ENCODE measurements at regions not wholly inside any gene's neighbourhood (a gene's known extent, or its start where the extent isn't known, plus 50 kb on each side); places are given as distances from the start of the nearest gene placed in this dataset.

- Histone ChIP-seq H3K27ac (no peak overlapping the region), H3K27me3 (replicated peaks) (no peaks in the 10 kb centered on the region), H3K4me3 (no peak overlapping the region), H3K4me1 (replicated peaks) (no peaks in the 10 kb centered on the region), H3K36me3 (no peaks in the 10 kb centered on the region), H3K9me3 (replicated peaks) (no peaks in the 10 kb centered on the region)
- no peak for DNase-seq (ENCODE audit: low read depth in 1 of 2, low spot score in 2 of 2)
Measured at GRCh38 chr12:126404293-126404881, 1339.2 kb downstream of the AACS start.

GRCh38 chr12:126418400-126418799, 1353.2 kb downstream of the AACS start:
- Histone ChIP-seq H3K4me1 (replicated peaks) (no peaks in the 10 kb centered on the region), H3K27me3 (replicated peaks) (no peaks in the 10 kb centered on the region), H3K4me3 (no peak overlapping the region), H3K27ac (no peak overlapping the region), H3K9me3 (replicated peaks) (no peaks in the 10 kb centered on the region), H3K36me3 (no peaks in the 10 kb centered on the region)
- no peak for DNase-seq (ENCODE audit: low read depth in 1 of 2, low spot score in 2 of 2)

GRCh38 chr12:126419131-126419530, 1353.9 kb downstream of the AACS start:
- Histone ChIP-seq H3K27me3 (replicated peaks) (no peaks in the 10 kb centered on the region), H3K27ac (no peak overlapping the region), H3K36me3 (no peaks in the 10 kb centered on the region), H3K4me3 (no peak overlapping the region), H3K4me1 (replicated peaks) (no peaks in the 10 kb centered on the region), H3K9me3 (replicated peaks) (no peaks in the 10 kb centered on the region)
- no peak for DNase-seq (ENCODE audit: low read depth in 1 of 2, low spot score in 2 of 2)

DNA sequence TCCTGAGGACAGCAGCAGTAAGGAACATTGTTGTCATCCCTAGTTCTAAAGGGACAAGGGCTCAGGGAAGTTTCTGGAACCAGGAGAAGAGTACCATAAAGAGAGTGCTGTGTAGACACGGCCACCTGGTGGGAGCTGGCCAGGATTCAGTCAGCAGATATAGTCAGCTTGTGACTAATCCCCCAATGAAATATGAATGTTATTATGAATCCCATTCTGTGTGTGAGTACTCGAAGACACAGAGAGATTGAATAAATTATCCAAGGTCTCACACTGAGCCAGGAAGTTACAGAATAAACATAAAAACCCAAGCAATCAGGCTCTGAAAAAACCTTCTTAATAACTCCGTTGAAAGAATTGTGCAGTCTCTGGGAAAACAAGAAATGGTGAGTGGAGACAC, 1359.5 kb downstream of the AACS start:
- H3K36me3 ChIP-seq, result no peaks in the 10 kb centered on the region
- DNase-seq (ENCODE audit: low read depth in 1 of 2, low spot score in 2 of 2), result no peak
- H3K9me3 ChIP-seq (replicated peaks), result no peaks in the 10 kb centered on the region
- no peak overlapping the region for H3K27ac ChIP-seq
- H3K4me1 ChIP-seq (replicated peaks), result no peaks in the 10 kb centered on the region
- no peaks in the 10 kb centered on the region for H3K27me3 ChIP-seq (replicated peaks)
- H3K4me3 ChIP-seq, result no peak overlapping the region

GRCh38 chr12:126425264-126425663, 1360.0 kb downstream of the AACS start:
- Histone ChIP-seq H3K4me3 (no peak overlapping the region), H3K36me3 (no peaks in the 10 kb centered on the region), H3K27me3 (replicated peaks) (no peaks in the 10 kb centered on the region), H3K4me1 (replicated peaks) (no peaks in the 10 kb centered on the region), H3K27ac (no peak overlapping the region), H3K9me3 (replicated peaks) (no peaks in the 10 kb centered on the region)
- DNase-seq (ENCODE audit: low read depth in 1 of 2, low spot score in 2 of 2), result no peak

GRCh38 chr12:126428769-126429168, 1363.5 kb downstream of the AACS start:
- Histone ChIP-seq H3K4me1 (replicated peaks) (no peaks in the 10 kb centered on the region), H3K36me3 (no peaks in the 10 kb centered on the region), H3K9me3 (replicated peaks) (peaks cover 2% of the 10 kb centered on the region; the same call in 1 of the 2 replicates), H3K4me3 (no peak overlapping the region), H3K27ac (no peak overlapping the region), H3K27me3 (replicated peaks) (no peaks in the 10 kb centered on the region)
- no peak for DNase-seq (ENCODE audit: low read depth in 1 of 2, low spot score in 2 of 2)

GRCh38 chr12:126430921-126431320, 1365.7 kb downstream of the AACS start:
- no peaks in the 10 kb centered on the region for H3K4me1 ChIP-seq (replicated peaks)
- no peak for DNase-seq (ENCODE audit: low read depth in 1 of 2, low spot score in 2 of 2)
- no peaks in the 10 kb centered on the region for H3K36me3 ChIP-seq
- no peaks in the 10 kb centered on the region for H3K27me3 ChIP-seq (replicated peaks)
- peaks cover 2% of the 10 kb centered on the region; the same call in 1 of the 2 replicates for H3K9me3 ChIP-seq (replicated peaks)
- no peak overlapping the region for H3K4me3 ChIP-seq
- H3K27ac ChIP-seq, result no peak overlapping the region

DNA sequence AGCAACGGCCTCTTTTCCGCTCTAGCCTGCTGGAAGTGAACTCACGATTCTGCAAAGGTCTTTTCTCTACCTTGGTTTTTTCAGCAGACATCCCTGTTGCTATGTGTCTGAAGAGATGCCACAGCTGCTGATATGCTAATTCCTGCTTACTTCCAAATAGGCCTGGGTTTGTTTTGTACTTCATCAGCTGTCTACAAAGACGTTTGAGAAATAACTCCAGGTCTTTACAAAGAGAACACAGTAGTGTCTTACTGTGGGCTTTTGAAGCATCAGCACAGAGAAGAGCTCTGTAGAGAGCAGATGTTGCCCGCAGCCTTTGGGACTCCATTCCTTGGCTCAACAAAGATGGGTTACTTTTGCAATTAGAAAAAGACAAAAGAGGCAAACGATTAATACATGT, 1366.5 kb downstream of the AACS start:
- Histone ChIP-seq H3K4me3 (no peak overlapping the region), H3K27ac (no peak overlapping the region), H3K36me3 (no peaks in the 10 kb centered on the region), H3K4me1 (replicated peaks) (no peaks in the 10 kb centered on the region), H3K9me3 (replicated peaks) (peaks cover 2% of the 10 kb centered on the region; the same call in 1 of the 2 replicates), H3K27me3 (replicated peaks) (no peaks in the 10 kb centered on the region)
- no peak for DNase-seq (ENCODE audit: low read depth in 1 of 2, low spot score in 2 of 2)

GRCh38 chr12:126432780-126433179, 1367.5 kb downstream of the AACS start:
- H3K4me3 ChIP-seq, result no peak overlapping the region
- H3K9me3 ChIP-seq (replicated peaks), result peaks cover 2% of the 10 kb centered on the region; the same call in 1 of the 2 replicates
- no peaks in the 10 kb centered on the region for H3K36me3 ChIP-seq
- H3K27me3 ChIP-seq (replicated peaks), result no peaks in the 10 kb centered on the region
- H3K4me1 ChIP-seq (replicated peaks), result no peaks in the 10 kb centered on the region
- DNase-seq (ENCODE audit: low read depth in 1 of 2, low spot score in 2 of 2), result no peak
- H3K27ac ChIP-seq, result no peak overlapping the region

DNA sequence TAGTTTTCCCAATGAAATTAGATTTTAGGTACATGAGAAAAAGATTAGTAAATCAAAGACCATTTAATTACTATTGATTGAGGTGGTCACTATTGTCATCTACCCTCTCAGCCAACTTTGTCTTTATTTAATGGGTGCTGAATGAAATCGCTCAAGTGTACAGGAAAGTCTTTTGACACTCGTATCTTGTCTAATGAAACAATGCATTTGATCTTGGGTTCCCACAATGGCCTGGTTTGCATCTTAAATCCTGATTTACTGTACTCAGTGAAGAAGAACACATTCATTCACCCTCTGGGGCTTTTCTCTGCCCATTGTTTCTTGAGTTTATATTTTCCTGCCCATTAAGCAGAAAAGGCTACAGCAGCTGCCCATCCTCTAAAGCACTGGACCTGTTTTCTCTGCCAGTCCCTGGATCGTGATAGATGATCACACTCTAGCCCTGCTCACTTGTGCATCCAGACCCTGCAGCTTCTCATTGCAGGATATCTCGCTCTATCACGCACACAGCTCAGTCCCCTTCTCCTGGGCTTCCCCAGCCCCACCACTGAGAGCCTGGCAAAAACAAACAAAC, 1369.3 kb downstream of the AACS start:
- Histone ChIP-seq H3K9me3 (replicated peaks) (peaks cover 5% of the 10 kb centered on the region; the same call in 1 of the 2 replicates), H3K27me3 (replicated peaks) (no peaks in the 10 kb centered on the region), H3K4me3 (no peak overlapping the region), H3K27ac (no peak overlapping the region), H3K4me1 (replicated peaks) (no peaks in the 10 kb centered on the region), H3K36me3 (no peaks in the 10 kb centered on the region)
- no peak for DNase-seq (ENCODE audit: low read depth in 1 of 2, low spot score in 2 of 2)

DNA sequence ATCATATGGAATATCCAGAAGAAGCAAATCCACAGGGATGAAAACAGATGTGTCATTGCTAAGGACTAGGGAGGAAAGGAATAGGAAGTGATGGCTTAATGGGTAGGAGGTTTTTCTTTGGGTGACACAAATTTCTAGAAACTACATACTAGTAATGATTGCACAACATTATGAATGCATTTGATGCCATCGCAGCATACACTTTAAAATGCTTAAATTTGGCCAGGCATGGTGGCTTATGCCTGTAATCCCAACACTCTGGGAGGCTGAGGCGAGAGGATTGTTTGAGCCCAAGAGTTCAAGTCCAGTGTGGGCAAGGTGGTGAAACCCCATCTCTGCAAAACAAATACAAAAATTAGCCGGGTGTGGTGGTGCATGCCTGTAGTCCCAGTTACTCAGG, 1370.8 kb downstream of the AACS start:
- H3K4me3 ChIP-seq, result no peak overlapping the region
- H3K36me3 ChIP-seq, result no peaks in the 10 kb centered on the region
- DNase-seq (ENCODE audit: low read depth in 1 of 2, low spot score in 2 of 2), result no peak
- H3K4me1 ChIP-seq (replicated peaks), result no peaks in the 10 kb centered on the region
- no peak overlapping the region for H3K27ac ChIP-seq
- H3K27me3 ChIP-seq (replicated peaks), result no peaks in the 10 kb centered on the region
- peaks cover 2% of the 10 kb centered on the region; the same call in 1 of the 2 replicates for H3K9me3 ChIP-seq (replicated peaks)

GRCh38 chr12:126437934-126438333, 1372.7 kb downstream of the AACS start:
- DNase-seq (ENCODE audit: low read depth in 1 of 2, low spot score in 2 of 2), result no peak
- no peak overlapping the region for H3K4me3 ChIP-seq
- no peaks in the 10 kb centered on the region for H3K27me3 ChIP-seq (replicated peaks)
- H3K9me3 ChIP-seq (replicated peaks), result peaks cover 2% of the 10 kb centered on the region; the same call in 1 of the 2 replicates
- H3K27ac ChIP-seq, result no peak overlapping the region
- H3K4me1 ChIP-seq (replicated peaks), result no peaks in the 10 kb centered on the region
- H3K36me3 ChIP-seq, result no peaks in the 10 kb centered on the region

GRCh38 chr12:126443977-126444376, 1378.7 kb downstream of the AACS start:
- no peak for DNase-seq (ENCODE audit: low read depth in 1 of 2, low spot score in 2 of 2)
- Histone ChIP-seq H3K4me3 (no peak overlapping the region), H3K27me3 (replicated peaks) (no peaks in the 10 kb centered on the region)

DNA sequence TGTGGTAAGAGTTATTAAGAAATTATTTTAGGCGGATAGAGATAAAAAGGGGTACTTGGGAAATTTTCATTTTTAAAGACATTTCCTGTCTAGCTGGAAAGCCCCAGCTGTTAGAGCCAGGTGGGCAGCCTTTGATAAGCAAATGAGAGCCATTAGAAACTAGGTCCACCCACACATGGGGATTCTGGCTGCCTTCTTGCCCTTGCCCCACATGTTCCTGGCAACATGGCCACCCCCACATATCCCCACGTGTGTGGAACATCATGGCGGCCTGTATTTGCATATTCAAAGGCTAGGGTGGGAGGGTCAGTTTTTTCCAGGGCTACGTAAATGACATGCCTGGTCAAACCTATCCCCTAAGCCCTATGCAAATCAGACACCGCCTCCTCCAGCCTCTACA, 1382.1 kb downstream of the AACS start:
- Histone ChIP-seq H3K27ac (no peak overlapping the region), H3K4me1 (replicated peaks) (no peaks in the 10 kb centered on the region), H3K27me3 (replicated peaks) (no peaks in the 10 kb centered on the region), H3K36me3 (no peaks in the 10 kb centered on the region), H3K9me3 (replicated peaks) (no peaks in the 10 kb centered on the region; the same call in 1 of the 2 replicates), H3K4me3 (no peak overlapping the region)
- DNase-seq (ENCODE audit: low read depth in 1 of 2, low spot score in 2 of 2), result no peak

More at GRCh38 chr12:126443977-126444376, 1378.7 kb downstream of the AACS start:
- Histone ChIP-seq H3K9me3 (replicated peaks) (no peaks in the 10 kb centered on the region; the same call in 1 of the 2 replicates), H3K27ac (no peak overlapping the region), H3K4me1 (replicated peaks) (no peaks in the 10 kb centered on the region), H3K36me3 (no peaks in the 10 kb centered on the region)
